Body of pancreas (tissue), 4 donors: ENCODE measurements at regions not wholly inside any gene's neighbourhood (a gene's known extent, or its start where the extent isn't known, plus 50 kb on each side); places are given as distances from the start of the nearest gene placed in this dataset.

ENCODE experiments used
- ATAC-seq: fragments of 150-250 bp; one replicate; pipeline ENCODE4 v1.9.1; 2016
- DNase-seq, 4 donors: peaks; one replicate each; pipeline ENCODE4 v3.0.0-alpha.2; 2019
- H3K27ac ChIP-seq, 4 donors: fragments of 200-600 bp; sonication (generic); 1 replicate in 3 of 4; 2 replicates in 1 of 4; pipeline versions ENCODE4 v1.5.1 to v1.6.1; 2016 to 2019; ENCODE audit warnings: mild to moderate bottlenecking in 1 of 4, mixed read lengths in 1 of 4, moderate library complexity in 1 of 4
- H3K27me3 ChIP-seq, 2 donors: fragments of 200-600 bp; sonication (generic); one replicate each; pipeline ENCODE4 v1.6.0; 2016; ENCODE audit warnings: mild to moderate bottlenecking in 1 of 2
- H3K36me3 ChIP-seq, 2 donors: fragments of 200-600 bp; sonication (generic); replicated peaks in 1 of 2; 2 replicates each; pipeline ENCODE4 v1.5.1; 2016; ENCODE audit warnings: low read depth in 2 of 2; ENCODE audit not compliant: insufficient read depth in 1 of 2
- H3K4me1 ChIP-seq: fragments of 200-600 bp; sonication (generic); one replicate; pipeline ENCODE4 v1.6.0; 2016
- H3K4me3 ChIP-seq, 2 donors: fragments of 200-600 bp; sonication (generic); 1 replicate in 1 of 2; 2 replicates in 1 of 2; pipeline ENCODE4 v1.5.1; 2016 to 2019
- H3K9me3 ChIP-seq, 3 donors: fragments of 200-600 bp; sonication (generic); 1 replicate in 2 of 3; 2 replicates in 1 of 3; pipeline ENCODE4 v1.5.1; 2016
- CTCF ChIP-seq, 7 experiments: fragments of 450-650 bp in 4 of 7; fragments of 200-600 bp in 3 of 7; sonication (generic) in 3 of 7; IDR thresholded peaks; one replicate each; pipeline ENCODE4 v1.5.1; 2016 to 2019; ENCODE audit warnings: antibody characterized with exemption in 7 of 7
- POLR2A ChIP-seq, 3 donors: fragments of 450-650 bp; IDR thresholded peaks; one replicate each; pipeline ENCODE4 v1.6.1; 2016; ENCODE audit warnings: antibody characterized with exemption in 3 of 3, mild to moderate bottlenecking in 2 of 3
- WGBS, 2 donors: methylation state at CpG; one replicate each; pipeline ENCODE4 v1.1.5; 2017; 5-methylcytosine and 5-hydroxymethylcytosine counted together
- intact Hi-C: fragments of 100-400 bp; cut with DNase I; formaldehyde crosslinking; loops from one replicate; pipeline ENCODE4 v1.15.1; 2023

GRCh38 chr3:187946163-187946691 is 201.0 kb upstream of the BCL6 start:
- no peaks in the 10 kb centered on the region for H3K36me3 ChIP-seq
- no peaks in the 10 kb centered on the region for H3K4me1 ChIP-seq
- no peaks in the 10 kb centered on the region for H3K9me3 ChIP-seq
- TF ChIP-seq POLR2A (IDR thresholded peaks at IDR 0.05) (no peak), CTCF (IDR thresholded peaks at IDR 0.05) (no peak)
- DNase-seq, result no peak
- intact Hi-C loops, result no loop called here
- ATAC-seq, result no peak
- no peak overlapping the region for H3K4me3 ChIP-seq
- H3K27me3 ChIP-seq, result no peaks in the 10 kb centered on the region
- 61 to 72% methylated on average over 4 of the region's 4 CpGs for WGBS, 2 donors
- H3K27ac ChIP-seq, result no peak overlapping the region

DNA sequence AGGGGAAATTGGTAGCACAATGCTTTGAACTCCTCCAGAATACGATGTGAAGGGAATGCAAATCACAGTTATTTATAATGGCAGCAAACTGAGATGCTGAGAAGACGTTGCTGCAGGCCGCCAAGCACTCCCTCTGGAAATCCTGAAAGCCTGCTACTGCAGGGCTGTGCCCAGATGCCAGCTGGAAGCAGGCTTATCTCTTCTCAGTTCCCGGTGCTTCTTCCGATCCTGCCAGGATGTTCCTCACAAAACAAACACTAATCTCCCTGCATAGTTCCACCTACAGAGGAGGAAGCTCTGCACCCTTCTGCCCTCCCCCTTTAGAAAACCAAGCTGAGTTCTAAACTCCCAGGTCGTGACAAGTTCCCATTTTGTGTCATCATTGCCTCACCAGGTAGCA is 201.7 kb upstream of the BCL6 start:
- intact Hi-C loops, result no loop called here
- no peak for ATAC-seq
- no peak overlapping the region for H3K27ac ChIP-seq
- no peaks in the 10 kb centered on the region for H3K27me3 ChIP-seq
- no peaks in the 10 kb centered on the region for H3K4me1 ChIP-seq
- no peak for DNase-seq
- no peaks in the 10 kb centered on the region for H3K36me3 ChIP-seq
- H3K9me3 ChIP-seq, result no peaks in the 10 kb centered on the region
- no peak overlapping the region for H3K4me3 ChIP-seq
- no peak for TF ChIP-seq POLR2A (IDR thresholded peaks at IDR 0.05)
- TF ChIP-seq CTCF (IDR thresholded peaks at IDR 0.05), result no peak
- 46 to 54% methylated on average over 6 of the region's 6 CpGs for WGBS, 2 donors

DNA sequence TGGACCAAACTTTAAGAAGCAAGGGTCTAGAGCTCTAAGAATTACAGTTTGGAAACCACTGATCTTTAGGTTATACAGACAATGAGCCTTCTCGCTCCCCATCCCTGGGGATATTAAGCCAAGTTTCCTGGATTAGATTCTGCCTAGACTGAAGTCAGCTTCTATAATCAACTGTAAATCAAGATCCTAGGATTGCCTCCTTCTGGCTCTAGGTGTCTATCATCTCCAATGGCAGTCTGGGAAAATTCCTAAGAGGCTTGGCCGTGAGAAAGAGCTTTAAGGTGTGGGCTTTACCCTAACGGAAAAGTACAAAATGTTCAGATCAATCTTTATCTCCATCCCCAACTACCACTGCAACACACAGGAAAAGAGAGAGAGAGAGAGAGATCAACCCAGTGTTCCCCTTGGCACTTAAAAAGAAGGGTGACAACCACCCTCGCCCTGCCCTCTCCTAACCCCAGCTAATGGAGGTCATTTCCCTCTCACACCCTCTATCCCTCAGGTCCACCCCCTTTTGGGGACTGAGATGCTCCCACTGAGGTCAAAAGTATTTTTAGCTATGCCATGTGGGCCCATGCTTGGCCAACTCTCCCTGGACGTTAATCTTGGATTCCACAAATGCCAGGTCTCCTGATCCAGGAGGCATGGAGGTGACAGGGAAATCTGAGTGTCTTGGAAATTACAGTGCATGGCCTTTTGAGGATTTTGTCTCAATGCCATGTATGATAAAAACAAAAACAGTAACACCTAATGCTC is 202.8 kb upstream of the BCL6 start:
- H3K27me3 ChIP-seq, result no peaks in the 10 kb centered on the region
- no peaks in the 10 kb centered on the region for H3K36me3 ChIP-seq
- ATAC-seq (no peak), DNase-seq (no peak)
- no peaks in the 10 kb centered on the region for H3K4me1 ChIP-seq
- no peak for TF ChIP-seq CTCF (IDR thresholded peaks at IDR 0.05)
- no peak for TF ChIP-seq POLR2A (IDR thresholded peaks at IDR 0.05)
- H3K4me3 ChIP-seq, result no peak overlapping the region
- intact Hi-C loops, result no loop called here
- no peak overlapping the region for H3K27ac ChIP-seq
- no peaks in the 10 kb centered on the region for H3K9me3 ChIP-seq
- WGBS, 2 donors, result 78 to 80% methylated on average over 5 of the region's 5 CpGs

DNA sequence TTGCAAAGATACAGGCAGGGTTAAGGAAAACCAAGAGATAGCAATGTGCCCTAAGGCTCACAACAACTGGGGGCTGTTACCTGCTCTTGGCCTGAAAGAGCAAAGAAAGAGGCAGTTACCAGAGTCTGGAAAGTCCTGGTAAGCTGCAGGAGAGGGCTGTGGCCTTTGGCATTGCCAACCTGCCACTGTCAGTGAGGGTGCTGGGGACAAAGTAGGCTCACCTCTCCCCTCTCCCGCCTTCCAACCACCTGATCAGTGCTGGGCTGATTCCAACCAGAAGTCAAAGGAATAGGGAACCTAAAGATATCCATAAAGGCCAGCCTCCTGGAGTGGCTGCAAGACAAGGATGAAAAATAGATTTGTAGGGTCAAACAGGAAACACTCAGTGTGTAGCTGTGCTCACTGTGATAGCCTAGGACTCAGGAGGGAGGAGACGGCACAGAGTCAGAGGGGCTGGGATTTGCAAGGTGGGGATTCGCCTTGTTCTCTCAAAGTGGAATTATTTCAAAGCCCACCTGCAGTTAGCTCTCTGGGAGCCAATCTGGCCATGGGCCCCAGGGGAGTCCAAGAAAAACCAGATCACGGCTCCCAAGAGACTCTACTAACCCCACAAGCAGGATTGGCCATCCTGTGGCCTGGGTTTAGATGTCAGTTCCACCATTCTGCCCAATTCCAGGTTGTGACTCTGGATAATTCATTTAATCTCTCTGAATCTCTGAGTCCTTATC is 204.0 kb upstream of the BCL6 start:
- Histone ChIP-seq H3K27me3 (no peaks in the 10 kb centered on the region), H3K4me1 (no peaks in the 10 kb centered on the region), H3K27ac (no peak overlapping the region), H3K4me3 (no peak overlapping the region), H3K36me3 (no peaks in the 10 kb centered on the region), H3K9me3 (no peaks in the 10 kb centered on the region)
- intact Hi-C loops, result no loop called here
- no peak for ATAC-seq
- 81 to 98% methylated on average over 4 of the region's 4 CpGs for WGBS, 2 donors
- TF ChIP-seq CTCF (IDR thresholded peaks at IDR 0.05), result no peak
- TF ChIP-seq POLR2A (IDR thresholded peaks at IDR 0.05), result no peak
- DNase-seq, result no peak
